Epithelial cell of esophagus (primary cell): ENCODE measurements at regions not wholly inside any gene's neighbourhood (a gene's known extent, or its start where the extent isn't known, plus 50 kb on each side); places are given as distances from the start of the nearest gene placed in this dataset.

ENCODE experiments used
- DNase-seq: peaks from one replicate; pipeline ENCODE4 v3.0.0; 2010; ENCODE audit warnings: low read depth
- H3K4me3 ChIP-seq: 2 replicates; pipeline ENCODE4 v1.5.1; 2011; ENCODE audit warnings: mild to moderate bottlenecking, low read length, control low read depth
- TF ChIP-seq, protein P1 (sequence below): IDR thresholded peaks from 2 replicates; pipeline ENCODE4 v1.5.1; 2011; ENCODE audit warnings: low read depth, mild to moderate bottlenecking, low read length, control low read depth, inconsistent platforms; ENCODE audit not compliant: insufficient read depth; ENCODE audit errors: missing control alignments

DNA sequence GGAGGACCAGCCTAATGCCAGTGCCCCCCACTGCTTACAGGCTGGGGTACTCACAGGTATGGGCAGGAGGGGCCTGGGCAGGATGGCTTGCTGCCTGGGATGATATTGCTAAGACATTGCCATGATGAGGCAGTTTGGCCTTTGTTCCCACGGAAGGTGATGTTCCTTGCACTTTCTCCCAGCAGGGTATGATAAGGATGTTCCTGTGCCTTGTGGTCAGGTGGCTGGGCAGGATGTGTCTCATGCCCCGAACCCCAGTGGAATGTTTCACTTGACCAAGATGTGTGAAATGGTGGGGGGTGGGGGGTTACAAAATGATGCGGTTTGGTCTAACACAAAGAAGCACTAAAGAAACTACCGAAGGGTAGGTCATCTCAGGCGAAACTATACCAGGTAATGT is 337.8 kb upstream of the ZFHX3 start:
- TF ChIP-seq, protein P1, sequence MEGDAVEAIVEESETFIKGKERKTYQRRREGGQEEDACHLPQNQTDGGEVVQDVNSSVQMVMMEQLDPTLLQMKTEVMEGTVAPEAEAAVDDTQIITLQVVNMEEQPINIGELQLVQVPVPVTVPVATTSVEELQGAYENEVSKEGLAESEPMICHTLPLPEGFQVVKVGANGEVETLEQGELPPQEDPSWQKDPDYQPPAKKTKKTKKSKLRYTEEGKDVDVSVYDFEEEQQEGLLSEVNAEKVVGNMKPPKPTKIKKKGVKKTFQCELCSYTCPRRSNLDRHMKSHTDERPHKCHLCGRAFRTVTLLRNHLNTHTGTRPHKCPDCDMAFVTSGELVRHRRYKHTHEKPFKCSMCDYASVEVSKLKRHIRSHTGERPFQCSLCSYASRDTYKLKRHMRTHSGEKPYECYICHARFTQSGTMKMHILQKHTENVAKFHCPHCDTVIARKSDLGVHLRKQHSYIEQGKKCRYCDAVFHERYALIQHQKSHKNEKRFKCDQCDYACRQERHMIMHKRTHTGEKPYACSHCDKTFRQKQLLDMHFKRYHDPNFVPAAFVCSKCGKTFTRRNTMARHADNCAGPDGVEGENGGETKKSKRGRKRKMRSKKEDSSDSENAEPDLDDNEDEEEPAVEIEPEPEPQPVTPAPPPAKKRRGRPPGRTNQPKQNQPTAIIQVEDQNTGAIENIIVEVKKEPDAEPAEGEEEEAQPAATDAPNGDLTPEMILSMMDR: no peak
- H3K4me3 ChIP-seq: no peak overlapping the region
- no peak for DNase-seq

DNA sequence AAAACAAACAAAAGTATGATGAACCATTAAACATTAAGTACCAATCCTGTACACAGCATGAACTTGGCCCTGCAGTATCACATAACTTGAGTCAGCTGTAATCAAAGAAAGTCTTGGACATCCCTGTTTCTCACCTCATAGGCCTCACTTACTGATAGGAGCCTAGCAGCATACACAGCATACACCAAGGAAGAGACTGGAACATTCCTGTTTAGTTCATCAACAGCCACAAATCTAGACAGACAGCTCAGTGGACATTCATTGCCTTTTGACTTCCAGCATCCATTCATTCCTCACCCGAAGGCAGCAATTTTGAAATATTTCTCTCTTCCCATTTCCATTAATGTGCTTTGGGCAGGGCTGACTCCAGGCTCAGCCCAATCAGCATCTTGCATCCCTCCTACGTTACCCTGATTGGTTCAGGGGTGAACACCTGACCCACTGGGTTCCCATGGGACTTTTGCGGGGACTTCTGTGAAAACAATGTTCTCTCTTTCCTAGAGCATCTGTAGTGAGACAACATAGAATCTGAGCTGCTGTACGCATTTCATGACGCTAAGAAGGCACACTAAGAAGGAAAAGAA is 336.7 kb upstream of the ZFHX3 start:
- DNase-seq: no peak
- H3K4me3 ChIP-seq: no peak overlapping the region
- TF ChIP-seq, protein P1: no peak

DNA sequence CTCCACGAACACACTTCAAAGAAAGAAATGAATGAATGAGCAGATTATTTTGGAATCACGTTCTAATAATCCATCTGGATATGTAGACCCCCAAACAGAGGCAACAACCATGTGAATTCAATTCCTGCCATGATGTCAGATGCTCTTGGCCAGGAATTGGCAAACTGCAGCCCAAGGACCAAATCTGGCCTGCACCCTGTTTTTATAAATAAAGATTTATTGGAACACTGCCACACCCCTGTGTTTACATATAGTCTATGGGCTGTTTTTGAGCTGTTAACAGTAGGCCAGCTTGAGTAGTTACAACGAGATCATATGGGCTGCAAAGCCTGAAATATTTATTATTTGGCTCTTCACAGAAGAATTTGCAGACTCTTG is 336.0 kb upstream of the ZFHX3 start:
- no peak overlapping the region for H3K4me3 ChIP-seq
- TF ChIP-seq, protein P1: no peak
- DNase-seq: no peak

DNA sequence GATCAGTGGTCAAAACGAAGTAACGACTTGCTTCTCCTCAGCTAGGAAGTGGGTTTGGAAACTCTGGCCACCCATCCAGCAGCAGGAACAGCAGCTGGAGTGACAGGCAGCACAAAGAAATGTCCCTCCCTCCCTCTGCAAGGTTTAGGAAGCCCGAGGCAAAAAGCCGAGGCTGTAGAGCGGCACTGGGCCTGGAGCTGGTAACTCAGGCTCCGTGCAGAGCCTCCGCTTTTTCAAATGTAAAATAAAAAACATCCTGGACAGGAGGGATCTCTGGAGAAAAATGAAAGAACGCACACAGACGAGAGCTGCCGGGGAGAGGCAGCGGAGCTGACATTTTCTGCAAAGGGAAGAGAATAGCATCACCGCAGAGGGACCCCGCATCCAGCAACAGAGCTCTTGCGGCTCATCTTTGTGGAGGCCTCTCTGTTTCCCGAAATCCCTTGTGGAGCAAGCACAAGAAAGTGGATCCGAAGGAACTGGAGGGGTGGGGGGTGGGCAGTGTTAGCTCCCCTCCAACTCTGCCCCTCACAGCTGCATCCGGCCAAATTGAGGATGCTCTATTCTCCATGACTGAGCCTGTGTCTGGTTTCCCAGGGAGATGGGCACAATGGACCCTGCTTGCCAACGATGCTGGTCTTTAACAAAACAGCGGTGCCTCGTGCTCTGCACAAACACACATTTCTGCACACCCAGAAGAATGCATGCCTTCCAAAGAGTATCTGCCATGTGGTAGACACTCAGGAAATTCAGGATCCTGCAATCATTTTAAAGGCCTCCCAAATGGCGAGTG is 335.5 kb upstream of the ZFHX3 start:
- DNase-seq: no peak
- TF ChIP-seq, protein P1: no peak
- no peak overlapping the region for H3K4me3 ChIP-seq

DNA sequence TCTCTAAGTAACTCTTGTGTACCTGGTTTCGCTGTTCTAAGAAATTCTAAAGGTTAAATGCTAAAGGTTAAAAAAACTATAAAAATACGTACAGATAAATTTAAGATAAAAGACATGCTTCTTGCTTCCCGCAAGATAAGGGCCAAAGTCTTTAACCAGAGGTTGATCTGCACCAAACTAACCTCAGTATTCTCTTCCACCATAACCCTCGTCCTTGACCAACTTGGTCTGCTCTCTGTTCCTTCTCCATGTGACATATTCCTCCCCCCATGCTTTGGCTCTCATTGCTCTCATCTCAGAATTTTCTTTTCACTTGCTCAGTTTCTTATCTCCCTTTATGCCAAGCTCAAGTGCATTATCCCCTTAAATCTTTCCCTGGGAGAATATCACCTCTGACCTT is 330.5 kb upstream of the ZFHX3 start:
- DNase-seq: no peak
- TF ChIP-seq, protein P1: no peak
- H3K4me3 ChIP-seq: no peak overlapping the region

DNA sequence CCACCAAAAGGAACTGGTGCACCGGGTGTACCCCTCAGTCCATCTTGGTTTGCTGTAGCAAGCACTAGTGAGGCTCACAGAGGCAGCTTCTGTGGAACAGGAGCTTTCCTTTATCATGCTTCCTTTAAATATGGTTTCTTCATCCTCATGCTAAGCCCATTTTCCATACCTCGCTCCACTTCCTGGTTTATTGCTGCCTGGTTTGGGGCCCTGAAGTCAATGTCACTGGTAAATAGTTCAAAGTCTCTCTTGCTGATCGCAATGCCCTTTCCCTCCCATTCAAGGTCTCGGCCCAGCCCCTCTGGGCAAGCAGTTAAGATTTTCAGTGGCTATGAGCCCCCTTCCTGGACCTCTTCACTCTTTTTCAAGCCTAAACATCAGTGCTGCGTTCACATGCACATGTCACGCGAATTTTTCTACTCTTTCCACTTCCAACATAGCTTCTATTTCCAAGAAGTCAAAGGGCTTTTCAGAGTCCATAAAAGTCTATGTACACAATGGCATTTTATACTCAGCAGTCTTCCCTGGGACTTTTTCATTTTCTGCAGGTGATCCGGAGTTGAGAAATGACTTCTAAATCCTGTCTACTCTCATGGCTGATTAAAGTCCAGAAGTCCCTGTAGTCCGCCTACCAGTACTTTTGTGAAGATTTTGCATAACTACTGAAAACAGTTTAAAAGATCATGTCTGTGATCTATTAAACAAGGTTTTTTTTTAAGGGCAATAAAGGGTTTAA is 323.8 kb upstream of the ZFHX3 start:
- no peak for DNase-seq
- TF ChIP-seq, protein P1: no peak
- H3K4me3 ChIP-seq: no peak overlapping the region

DNA sequence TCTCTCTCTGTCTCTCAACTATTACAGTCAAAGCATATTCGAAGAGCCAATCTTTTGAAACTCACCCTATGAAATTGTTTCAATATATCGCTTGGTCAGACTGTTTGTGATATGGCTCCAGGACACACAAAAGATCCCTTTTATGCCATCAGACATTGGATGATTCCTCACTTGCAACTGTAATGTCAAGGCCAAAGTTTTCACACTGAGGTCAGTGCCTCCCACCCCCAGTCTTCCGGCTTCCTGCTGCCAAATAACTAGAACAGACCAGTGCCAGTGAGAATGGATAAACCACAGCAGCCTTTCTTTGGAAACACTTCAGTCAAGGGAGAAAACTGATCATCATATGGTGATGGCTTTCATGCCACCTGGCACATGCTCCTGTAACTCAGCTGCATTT is 321.9 kb upstream of the ZFHX3 start:
- TF ChIP-seq, protein P1: no peak
- no peak overlapping the region for H3K4me3 ChIP-seq
- no peak for DNase-seq
